NCI-H2171 treated with DMSO at 0.1 percent for 48 hours (cell line): ENCODE measurements at regions not wholly inside any gene's neighbourhood (a gene's known extent, or its start where the extent isn't known, plus 50 kb on each side); places are given as distances from the start of the nearest gene placed in this dataset.

Experiments used
- DNase-seq: peaks from one replicate; lab custom pipeline; 2025; lab: John Stamatoyannopoulos, UW

DNA sequence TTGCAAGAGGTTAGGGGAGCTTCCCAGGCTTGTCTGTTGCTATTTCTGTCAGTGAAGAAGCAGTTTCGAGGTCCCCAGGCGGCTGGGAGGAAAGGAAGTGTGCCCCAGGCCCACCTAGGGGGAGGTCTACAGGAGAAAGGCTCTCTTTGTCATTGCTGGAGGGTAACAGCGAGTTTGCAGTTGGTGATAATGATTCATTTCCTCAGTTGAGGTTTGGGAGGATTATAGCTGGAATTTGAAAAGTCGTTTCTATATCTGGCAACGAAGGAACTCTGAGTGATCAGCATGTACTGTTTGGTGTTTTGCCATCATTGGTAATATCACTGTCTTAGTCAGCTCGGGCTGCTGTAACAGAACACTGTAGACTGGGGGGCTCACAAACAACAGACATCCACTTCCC, 65.5 kb upstream of the UBE3A start:
- DNase-seq = no peak

GRCh38 chr15:25501828-25502446, 63.1 kb upstream of the UBE3A start:
- peak; percentile 40 for DNase-seq

- no peak for DNase-seq
Measured at GRCh38 chr15:25498835-25499234, 60.0 kb upstream of the UBE3A start.

- no peak for DNase-seq
Measured at GRCh38 chr15:25497934-25498333, 59.1 kb upstream of the UBE3A start.

DNA sequence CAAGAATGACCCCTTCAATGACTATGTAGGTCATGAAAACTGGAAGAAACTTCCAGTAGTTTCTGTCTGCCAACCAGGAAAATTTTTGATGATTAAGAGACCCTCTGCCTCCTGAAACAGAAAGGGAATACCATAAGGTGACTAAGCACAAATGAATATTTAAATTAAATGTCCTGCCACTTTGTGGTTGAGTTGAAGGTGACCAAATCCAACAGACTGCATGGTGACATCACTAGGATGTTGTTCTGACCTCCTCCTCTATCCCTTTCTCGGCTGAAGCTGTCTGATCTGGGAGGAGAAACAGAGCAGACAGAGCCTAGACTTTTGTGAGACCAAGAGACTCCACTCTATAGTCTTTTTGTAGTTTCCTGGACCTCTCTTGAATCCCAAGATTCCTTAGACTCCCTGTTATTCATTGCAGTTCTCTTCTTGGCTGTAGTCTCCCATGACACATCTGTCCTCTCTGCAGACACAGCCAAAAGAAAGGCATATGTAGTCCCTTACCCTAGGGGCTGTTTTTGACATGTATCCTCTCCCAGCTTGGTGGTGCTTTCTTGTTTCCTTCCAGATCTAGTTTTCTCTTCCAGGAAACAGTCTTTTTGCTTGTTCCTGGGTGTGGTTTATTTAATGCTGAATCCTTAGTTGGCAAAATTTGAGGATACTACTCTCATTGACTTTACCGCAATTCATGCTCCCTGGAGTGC, 55.2 kb upstream of the UBE3A start:
- no peak for DNase-seq

GRCh38 chr15:25492315-25492714, 53.5 kb upstream of the UBE3A start:
- no peak for DNase-seq
